Mammary epithelial cell (primary cell): ENCODE measurements at regions not wholly inside any gene's neighbourhood (a gene's known extent, or its start where the extent isn't known, plus 50 kb on each side); places are given as distances from the start of the nearest gene placed in this dataset.

Experiments
- CTCF ChIP-seq, 2 donors: IDR thresholded peaks in 1 of 2; conservative IDR thresholded peaks in 1 of 2; 2 replicates each; pipeline ENCODE4 v1.5.1; 2011 to 2012; ENCODE audit warnings: inconsistent platforms in 2 of 2, low read length in 2 of 2, mild to moderate bottlenecking in 2 of 2, control low read depth in 1 of 2, low read depth in 1 of 2; ENCODE audit not compliant: insufficient read depth in 1 of 2; ENCODE audit errors: extremely low read depth in 1 of 2
- EZH2 ChIP-seq: IDR thresholded peaks from 2 replicates; pipeline ENCODE4 v1.6.1; 2012; ENCODE audit warnings: low read length, inconsistent platforms, borderline replicate concordance

DNA sequence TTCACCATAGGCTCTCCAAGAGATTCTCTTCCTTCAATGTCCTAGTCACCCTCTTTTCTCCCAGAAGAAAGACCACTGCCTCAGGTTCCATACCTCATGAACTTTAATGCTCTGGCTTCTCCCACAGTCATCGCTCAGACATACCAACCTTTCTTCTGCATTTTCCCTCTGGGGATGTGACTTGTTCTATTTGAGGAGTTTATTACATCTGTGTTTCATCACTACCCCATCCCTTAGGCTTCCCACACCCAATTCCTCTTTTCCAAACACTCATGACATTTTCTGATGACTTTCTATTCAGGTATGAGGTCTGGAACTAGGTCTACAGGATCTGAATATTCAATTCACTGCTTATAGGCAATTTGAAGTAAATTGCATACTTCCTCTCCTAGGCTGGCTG is 298.6 kb upstream of the MAP2 start:
- no peak for TF ChIP-seq EZH2
- TF ChIP-seq CTCF (conservative IDR thresholded peaks at IDR 0.05 in 1 of 2, IDR thresholded peaks at IDR 0.05 in 1 of 2; ENCODE audit: extremely low read depth in 1 of 2, insufficient read depth in 1 of 2, low read depth in 1 of 2, low read length in 2 of 2): no peak
